Urothelium cell line (cell line): ENCODE measurements at regions not wholly inside any gene's neighbourhood (a gene's known extent, or its start where the extent isn't known, plus 50 kb on each side); places are given as distances from the start of the nearest gene placed in this dataset.

Experiments used
- DNase-seq: peaks from one replicate; pipeline ENCODE4 v3.0.0; 2011; ENCODE audit warnings: low spot score, mixed read lengths
- FAIRE-seq: peaks from 2 replicates; lab custom pipeline; 2011; peaks lifted over from hg19 to GRCh38; lab: Jason Lieb, UNC

DNA sequence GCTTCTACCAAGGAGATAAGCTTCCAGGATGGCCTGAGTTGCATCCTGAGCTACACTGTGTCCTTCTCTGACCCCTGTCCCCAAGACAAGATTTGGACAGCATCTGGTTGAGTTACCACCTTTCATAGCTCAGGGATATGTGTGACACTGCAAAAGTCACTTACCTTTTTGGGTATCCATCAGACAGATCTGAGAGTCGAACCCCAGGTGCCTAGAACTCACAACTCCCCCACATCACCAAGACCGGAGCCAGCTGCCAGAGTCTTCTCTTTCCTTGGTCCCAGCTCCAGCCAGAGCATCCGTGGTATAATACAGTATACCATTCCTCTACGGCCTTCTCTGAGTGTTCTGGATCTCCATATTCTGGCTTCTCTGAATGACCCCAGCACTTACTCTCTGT lies 133.0 kb downstream of the CD83 start:
- DNase-seq (no peak), FAIRE-seq (no peak)

DNA sequence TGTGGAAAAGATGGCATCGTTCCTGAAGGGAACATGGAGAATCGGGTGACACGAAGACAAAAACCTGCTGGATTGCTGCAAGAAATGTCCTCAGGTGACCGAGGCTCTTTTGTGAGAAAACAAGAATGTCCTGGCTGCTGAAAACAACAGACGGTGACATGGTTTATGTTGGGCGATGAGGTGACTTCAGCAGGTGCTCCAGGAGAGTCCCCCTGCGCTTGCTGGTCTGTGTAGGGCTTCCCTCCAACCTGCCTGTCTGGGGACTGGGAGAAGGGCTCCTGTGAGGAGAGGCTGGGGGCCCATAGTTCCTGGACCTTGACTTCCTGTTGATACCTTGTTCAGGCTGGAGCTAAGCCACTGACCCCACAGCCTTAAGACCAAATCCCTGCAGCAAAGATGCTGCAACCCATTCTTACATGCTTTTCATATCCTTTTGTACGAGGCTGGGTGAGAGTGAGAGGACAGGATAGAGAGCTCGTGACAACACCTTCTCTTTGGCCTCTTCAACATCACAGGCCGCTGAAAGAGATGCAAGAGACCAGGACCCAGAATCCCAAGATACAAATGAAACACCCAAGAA lies 134.8 kb downstream of the CD83 start:
- FAIRE-seq, result no peak
- no peak for DNase-seq

DNA sequence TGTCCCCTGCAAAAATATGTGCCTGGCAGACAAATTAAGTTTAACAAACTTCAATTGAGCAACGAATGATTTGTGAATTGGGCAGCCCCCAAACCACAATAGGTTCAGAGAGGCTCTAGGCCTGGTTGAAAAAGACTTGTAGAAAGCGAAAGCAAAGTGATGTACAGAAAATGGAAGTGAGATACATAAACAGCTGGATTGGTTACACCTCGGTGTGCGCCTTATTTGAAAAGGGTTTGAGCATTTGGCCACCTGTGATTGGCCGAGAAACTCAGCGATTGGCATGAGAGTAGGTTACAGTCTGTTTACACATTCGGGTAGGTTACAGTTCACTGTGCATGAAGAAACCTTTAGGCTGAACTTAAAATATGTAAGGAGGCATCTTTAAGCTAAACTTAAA lies 136.9 kb downstream of the CD83 start:
- DNase-seq (no peak), FAIRE-seq (no peak)

DNA sequence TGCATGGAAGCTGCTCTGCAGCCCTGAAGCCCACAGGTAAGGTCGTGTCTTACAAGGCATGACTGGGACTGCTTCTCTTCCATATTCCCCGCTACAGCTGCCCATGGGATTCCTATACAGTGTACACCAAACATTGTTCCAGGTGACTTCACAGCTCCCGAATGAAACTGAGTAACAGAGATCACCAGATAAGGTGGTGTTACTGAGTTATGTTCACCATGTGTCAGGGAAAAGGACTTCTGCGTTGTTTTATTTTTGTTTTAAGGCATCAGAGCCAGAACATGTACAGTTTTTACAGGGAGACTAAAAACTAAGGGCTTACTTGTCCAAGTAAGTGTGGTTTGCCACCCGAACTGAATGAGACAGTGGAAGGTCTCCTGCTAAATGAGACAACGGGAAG lies 138.3 kb downstream of the CD83 start:
- no peak for FAIRE-seq
- no peak for DNase-seq

DNA sequence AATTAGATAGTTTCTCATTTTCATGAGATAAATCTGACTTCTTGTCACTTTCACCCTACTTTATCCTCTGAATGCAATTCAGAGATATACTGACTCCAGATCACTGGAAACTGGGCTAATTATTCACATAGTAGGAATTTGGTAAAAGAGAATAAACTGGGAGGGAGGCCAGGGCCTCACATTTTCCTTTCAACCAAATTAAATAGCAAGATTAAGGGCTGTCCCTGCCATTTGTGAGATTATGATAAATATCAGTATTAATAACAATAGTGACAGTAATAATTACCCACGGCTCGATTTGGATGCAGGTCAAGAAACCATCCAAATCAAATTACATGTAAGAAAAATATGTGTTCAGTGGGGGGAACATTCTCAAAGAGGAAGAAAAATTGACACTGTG lies 140.5 kb downstream of the CD83 start:
- DNase-seq (no peak), FAIRE-seq (no peak)

DNA sequence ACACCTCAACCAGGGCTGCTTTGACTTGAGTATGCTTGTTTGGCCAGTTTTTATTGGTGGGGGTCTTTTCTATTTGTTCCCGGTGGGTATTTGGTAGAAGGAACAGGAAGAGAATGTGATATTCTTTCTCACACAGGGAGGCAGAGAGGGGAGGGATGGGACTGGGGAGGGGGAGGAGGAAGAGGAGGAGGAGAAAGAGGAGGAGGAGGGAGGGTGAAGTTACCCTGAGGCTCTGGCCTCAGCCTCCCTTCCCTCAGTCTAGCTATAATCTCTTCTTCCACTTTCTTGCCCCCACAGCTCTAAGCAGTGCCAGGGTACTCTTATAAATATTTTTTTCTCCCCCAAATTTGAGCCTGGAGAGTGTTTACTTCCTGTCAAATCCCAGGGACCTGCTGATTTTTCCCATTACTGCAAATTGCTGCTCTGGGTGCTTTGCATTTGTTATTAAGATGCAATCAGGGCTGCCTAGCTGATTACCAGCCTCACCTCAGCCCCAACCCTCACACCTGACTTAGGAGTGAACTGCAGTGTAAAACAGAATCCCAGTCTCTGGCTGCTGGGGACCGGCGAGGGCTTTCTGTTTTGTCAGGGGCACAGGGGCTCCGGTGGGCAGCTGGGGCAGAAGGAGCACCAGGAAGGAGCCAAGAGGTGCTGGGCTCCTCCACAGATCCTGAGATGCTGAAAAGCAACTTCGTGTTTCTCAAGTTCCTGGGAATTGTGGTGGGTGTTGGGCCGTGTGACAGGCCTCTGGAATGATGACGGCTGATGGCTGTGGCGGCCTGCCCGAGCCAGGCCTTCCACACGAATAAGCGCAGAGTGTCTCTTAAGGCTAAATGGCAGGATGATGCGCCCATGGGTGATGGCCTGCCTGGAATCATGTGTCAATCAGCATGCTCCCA lies 141.4 kb downstream of the CD83 start:
- DNase-seq (no peak), FAIRE-seq (no peak)

DNA sequence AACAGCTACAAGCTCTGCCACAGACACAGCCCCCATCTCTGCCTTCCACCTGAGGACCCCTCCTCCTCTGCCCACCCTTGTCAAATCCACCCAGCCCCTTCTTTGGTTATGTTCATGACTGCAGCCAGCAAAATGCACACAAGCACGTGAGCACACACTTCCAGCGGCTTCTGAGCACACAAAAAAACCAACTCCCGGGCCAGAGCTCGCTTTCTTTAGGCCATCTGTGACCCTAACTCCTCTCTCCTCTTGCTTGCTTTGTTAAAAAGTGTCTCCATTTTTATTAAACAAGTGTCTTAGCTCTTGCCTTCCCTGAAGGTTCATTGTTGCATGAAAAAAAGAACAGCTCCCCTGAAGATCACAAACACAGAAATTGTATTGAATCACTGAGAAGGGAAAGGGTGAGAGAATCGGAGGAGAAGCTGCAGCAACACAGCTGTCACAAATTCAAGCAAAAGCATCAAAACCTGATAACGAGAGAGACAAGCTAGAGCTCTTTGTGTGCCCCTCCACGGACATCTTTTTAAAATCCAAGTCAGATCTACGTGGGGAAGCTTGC lies 142.1 kb downstream of the CD83 start:
- DNase-seq, result no peak
- no peak for FAIRE-seq

DNA sequence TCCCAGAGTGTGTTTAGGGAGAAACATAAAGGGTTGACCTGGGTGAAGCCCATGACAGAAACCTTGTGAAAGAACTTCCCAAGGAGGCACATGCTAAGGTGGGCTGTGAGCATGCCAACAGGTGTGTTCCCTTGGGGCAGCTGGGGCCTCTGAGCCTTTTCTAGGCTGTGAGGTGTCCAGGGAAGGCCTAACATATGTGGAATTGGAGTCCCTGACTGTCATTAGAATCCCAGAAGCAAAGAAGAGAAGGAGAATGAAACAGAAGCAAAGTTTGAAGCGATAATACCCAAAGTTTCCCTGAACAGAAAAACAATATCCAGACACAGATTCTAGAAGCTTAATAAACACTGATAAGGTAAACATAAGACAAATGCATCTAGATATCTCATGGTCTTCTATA lies 143.3 kb downstream of the CD83 start:
- DNase-seq, result no peak
- FAIRE-seq, result no peak

DNA sequence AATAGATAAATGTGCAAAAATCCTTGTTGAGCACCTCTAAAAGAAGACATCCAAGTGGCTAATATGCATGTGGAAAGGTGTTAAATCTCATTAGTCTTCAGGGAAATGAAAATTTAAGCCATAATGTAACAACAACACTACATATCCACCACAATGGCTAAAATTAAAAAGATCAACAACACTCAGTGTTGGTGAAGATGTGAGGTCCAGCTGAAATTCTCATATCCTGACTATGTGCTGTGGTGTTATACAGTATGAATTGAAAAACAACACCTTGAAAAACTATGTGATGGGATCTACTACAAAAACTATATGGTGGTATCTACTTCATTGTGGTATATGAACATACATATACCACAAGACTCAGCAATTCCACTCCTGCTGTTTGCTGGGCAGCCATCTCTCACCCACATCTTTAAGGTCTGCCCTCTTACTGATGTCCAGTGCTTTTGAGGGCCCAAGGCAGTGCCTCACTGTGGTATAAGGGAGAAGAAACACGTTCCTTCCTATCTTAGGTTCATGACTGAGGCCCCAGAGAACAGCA lies 146.4 kb downstream of the CD83 start:
- FAIRE-seq (no peak), DNase-seq (no peak)

DNA sequence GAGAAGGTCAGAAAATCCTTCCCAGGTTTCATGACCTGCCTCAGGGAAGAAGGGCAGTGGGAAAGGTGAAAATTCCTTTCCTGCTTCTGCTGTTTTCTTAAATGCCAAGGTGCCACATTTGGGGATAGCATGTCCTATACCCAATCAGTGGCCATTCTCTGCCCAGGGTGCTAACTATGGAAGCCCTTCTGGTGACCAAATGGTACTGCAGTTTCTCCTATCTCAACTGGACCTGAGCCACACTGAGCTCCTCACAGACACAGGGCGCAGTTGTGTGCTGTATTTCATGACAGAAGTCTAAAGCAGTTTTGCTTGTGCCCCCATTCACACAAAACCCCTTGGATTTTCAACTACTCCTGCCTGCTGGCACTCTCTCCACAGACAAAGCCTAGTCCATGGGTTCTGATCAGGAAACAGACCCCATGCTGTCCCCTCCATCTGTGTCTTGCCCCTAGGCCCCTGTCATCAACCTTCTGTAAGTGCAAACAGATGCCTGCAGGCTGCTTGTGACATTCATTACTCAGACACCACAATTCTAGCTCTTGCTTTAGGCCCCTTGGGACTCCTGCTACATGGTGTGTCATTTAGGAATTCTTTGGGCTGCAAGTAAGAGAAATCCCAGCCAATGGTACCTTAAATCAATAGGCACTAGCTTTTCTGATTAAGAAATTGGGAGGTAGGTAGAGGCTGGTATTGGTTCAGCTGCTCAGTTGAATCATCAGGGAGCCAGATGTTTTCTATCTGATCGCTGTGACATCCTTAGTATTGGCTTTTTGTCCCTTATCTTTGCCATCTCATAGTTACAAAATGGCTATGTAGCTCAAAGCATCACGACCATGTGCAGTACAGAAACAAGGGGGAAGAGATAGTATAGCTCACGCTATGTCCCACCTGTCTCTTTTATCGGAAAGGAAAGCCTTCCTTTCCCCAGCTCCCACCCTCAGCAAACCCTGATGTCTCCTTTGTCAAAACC lies 147.8 kb downstream of the CD83 start:
- no peak for FAIRE-seq
- DNase-seq, result no peak

DNA sequence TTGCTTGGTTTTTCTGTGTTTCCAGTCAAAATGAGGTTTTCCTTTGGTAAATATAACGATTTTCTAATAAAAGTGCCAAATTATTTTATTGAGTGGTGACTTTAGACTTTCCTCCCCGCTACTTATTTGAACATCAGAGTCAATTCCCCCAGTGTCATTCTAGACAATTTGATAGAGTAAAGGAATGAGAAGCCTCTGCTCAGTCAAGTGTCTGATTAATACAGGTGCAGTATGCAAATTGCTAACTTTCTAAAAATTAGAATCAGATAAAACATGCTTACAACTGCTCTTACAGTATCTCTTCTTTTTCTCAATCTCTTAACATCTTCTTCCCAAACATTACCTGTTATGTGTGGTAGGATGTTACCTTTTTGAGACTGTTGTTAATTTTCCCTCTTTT lies 148.7 kb downstream of the CD83 start:
- FAIRE-seq (no peak), DNase-seq (no peak)

DNA sequence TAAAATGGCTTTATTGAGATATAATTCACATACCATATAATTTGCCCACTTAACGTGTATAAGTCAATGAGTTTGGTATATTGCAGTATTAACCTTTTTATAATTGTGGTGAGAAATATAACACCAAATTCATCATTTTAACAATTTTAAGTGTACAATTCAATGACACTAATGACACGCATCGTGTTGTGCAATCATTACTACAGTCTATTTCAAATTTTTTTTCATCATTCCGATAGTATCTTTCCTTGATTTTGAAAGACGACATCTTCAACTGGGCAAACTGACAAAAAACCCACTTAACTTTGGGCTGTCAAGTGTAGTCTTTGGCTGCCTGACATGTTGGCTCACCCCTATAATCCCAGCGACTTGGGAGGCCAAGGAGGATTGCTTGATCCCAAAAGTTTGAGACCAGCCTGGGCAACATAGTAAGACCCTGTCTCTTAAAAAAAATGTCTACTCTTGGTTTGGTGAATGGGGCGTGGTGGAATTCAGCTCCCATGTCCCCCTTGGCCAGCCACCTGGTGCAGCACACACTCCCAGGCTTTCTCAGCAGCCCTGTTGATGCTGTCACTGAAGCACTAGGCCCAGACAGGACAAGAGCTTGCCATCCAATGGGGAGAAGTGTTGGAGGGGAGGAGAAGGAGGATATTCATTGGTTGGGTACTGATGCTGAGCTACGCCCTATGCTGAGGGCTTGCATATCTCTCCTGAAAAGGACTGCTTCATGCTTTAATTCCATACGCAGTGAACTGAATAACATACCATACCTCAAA lies 150.5 kb downstream of the CD83 start:
- FAIRE-seq, result no peak
- DNase-seq, result no peak

DNA sequence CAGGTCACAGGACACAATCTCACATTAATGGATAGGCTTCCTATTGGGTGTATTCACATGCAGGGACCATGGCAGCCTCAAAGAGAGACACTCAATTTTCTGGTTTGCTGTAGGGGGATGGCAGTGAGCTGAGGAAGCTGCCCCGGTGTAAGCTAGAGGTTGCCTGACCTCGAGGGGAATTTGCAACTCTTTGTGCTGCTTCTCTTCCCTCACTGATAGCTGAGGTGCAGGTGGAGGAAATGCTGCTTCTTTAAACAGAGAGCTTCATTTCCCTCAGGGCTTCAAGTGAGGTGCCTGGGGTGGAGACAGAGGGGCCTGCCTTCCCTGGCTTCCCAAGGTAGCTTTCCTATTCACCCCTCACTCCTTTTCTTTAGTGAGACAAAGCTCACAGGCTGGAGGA lies 151.9 kb downstream of the CD83 start:
- FAIRE-seq, result no peak
- DNase-seq, result no peak

DNA sequence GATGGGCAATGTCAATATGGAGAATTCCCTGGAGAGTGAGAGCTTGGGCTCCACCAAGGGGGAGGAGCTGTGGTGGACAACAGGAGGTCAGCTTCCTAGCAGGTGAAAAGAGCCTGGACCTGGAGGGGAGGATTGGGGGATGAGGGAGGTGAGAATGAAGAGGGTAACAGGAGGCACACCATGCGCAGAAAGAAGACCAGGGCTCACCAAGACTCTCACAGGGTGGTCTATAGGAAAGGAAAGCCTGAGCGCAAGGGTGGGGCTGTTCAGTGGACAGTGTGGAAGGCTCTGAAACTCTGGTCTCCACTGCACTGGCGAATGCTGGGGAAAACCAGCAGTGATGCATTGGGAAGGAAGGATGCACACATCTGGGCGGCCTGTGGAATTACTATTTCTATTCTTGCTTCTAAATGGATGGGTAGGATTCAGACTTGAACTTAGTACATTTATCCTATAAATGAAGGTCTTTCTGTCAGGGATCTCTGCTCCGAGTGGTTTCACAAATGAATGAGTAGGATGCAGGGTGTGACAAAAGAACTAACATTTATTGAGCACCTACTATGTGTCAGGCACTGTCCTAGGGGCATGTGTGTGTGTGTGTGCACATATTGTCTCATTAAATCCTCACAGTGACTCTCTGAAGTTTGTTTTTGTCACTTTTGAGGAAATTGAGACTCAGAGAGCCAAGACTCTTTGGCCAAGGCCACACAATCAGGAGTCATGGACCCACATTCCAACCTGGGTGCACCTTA lies 152.7 kb downstream of the CD83 start:
- FAIRE-seq, result no peak

DNA sequence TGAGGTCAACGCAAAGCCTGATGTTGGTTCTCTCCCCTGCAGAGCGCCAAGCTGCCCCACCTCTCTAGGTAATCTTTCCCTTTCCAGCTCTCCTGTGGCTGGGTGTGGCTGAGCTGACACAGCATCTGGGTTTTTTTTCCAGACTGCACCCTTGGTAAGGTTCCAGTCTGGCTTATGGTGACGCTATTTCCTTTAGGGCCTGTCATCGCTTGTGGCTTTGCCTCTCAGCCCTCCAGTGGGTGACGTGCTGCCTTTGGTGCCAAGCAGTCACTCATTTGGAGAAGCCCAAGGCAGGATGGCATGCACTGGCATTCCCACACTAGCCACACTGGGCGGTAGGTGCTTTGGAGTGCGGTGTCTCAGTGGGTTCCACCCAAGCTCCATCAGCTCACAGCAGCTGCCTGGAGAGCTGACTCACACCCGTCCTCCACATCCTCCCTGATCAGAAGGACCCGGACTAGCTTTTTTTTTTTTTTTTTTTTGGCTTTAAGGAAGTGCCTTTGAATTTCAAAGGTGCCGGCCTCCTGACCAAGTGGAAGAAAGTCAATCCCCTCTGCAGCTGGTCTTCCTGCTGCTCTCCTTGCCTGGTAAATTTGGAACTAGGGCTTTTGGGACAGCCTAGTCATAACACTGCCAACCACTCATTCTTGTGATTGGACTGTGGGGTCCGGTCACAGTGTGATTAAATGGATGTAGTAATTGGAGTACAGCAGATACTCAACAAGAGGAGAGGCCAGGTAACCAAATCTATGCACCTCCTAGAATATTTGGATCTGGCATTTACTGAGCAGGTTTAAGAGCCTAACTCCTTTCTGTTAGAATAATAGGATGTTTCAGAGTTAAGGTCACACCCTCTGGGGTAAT lies 153.6 kb downstream of the CD83 start:
- DNase-seq (peak; percentile 91), FAIRE-seq (no peak)

More for the DNA sequence above, 152.7 kb downstream of the CD83 start:
- DNase-seq, result no peak

DNA sequence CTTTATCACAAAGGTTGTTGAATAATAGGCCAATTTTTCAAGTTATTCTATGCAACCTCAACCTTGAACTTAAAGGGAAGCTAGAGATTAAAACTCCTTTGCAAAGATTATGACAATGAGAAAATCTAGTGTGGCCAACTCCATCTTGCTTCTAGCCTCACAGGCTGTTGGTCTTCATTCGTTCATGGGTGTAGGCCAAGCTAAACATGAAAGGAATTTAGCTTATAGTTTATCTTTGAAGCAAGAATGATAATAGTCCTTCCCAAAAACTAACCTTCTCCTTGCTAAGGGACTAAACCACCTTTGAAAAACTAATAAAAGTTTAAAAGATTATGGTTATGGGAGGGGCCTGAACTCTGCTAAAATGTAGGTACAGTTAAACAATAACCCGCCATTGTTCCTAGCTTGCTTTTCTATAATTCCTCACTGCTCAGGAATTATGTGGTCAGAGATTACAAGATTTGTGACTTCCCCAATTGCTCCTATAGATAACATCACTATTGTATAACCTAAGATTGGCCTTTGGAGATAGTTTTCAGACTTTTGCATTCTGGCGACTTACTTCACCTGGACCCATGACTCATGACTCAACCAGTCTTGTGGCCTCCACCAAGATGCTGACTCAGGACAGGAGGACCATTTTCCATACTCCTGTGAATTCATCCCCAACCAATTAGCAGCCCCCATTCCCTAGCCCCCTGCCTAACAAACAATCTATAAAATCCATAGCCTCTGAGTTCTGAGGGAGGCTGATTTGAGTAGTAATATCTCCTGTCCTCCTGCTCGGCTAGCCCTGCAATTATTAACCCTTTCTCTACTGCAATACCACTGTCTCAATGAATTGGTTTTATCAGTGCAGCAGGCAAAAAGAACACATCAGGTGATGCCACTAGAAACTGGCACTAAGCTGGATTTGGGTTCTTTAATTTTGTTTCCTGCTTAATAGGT lies 154.5 kb downstream of the CD83 start:
- peak; percentile 70 for DNase-seq
- no peak for FAIRE-seq

DNA sequence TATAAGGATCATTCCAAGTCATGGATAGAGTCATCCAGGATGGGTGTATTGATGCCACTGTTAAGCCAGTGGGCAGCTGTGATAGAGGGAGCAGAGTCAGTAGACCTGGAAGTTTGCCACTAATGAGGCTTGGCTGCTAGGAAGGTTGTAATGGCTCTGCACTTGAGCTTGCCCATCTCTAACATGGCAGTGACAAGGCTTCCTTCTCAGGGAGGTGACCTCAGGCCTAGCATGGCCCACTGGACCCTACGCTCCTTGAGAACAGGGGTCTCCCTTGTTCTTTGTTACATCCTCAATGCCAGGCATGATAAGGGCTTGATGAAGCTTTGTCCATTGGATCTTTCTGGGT lies 155.1 kb downstream of the CD83 start:
- DNase-seq (no peak), FAIRE-seq (no peak)
